Testis (tissue), 2 donors: ENCODE measurements at regions not wholly inside any gene's neighbourhood (a gene's known extent, or its start where the extent isn't known, plus 50 kb on each side); places are given as distances from the start of the nearest gene placed in this dataset.

Experiments used
- CTCF ChIP-seq, 3 experiments: fragments of 450-650 bp in 2 of 3; fragments of 200-600 bp in 1 of 3; sonication (generic) in 1 of 3; IDR thresholded peaks; one replicate each; pipeline ENCODE4 v1.5.1; 2016 to 2019; ENCODE audit warnings: antibody characterized with exemption in 3 of 3, mild to moderate bottlenecking in 2 of 3, moderate library complexity in 1 of 3
- POLR2A ChIP-seq: fragments of 450-650 bp; IDR thresholded peaks from one replicate; pipeline ENCODE4 v1.6.1; 2017; ENCODE audit warnings: antibody characterized with exemption, mild to moderate bottlenecking, moderate library complexity

- TF ChIP-seq POLR2A: no peak
- no peak for TF ChIP-seq CTCF (IDR thresholded peaks at IDR 0.05)
These were observed 168.7 kb upstream of the CDH5 start for GRCh38 chr16:66197668-66198278.
